ENCODE measurements at regions not wholly inside any gene's neighbourhood (a gene's known extent, or its start where the extent isn't known, plus 50 kb on each side); places are given as distances from the start of the nearest gene placed in this dataset.
"Not testable (repeated sequence)": the region's sequence is repeated elsewhere in the genome, so short reads cannot be mapped to it uniquely, and the experiment has no call there.

DNA sequence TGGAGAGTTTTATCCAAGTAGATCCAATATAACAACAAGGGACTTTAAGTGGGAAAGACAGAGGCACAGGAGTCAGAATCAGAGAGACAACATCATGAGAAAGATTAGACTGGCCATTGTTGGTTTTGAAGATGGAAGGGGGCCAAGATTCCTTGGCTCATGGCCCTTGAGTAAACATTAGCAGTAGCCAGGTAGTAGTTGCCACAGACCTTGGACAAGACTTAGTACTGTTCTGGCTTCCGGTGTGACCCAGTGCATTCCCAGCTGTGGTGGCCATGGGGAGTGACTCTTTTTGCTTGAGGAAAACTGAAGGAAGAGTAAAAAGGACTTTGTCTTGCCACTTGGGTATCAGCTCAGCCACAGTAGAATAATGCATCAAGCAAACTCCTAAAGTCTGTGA lies 462.2 kb upstream of the CPXCR1 start:
- Histone ChIP-seq H3K4me2 (no peak overlapping the region), H3K4me1 (ENCODE audit: low read depth, poor library complexity, severe bottlenecking) (no peaks in the 10 kb centered on the region), H3K36me3 (ENCODE audit: insufficient read depth) (no peaks in the 10 kb centered on the region), H3K4me3 (IDR thresholded peaks at IDR 0.05; ENCODE audit: insufficient read depth, low read depth, low read length) (no peak overlapping the region), H2AFZ (ENCODE audit: low read depth) (no peak overlapping the region), H3K27ac (no peak overlapping the region), H3K79me2 (ENCODE audit: insufficient read depth, low read depth) (no peaks in the 10 kb centered on the region), H3K27me3 (ENCODE audit: insufficient read depth, low read depth) (no peaks in the 10 kb centered on the region), H4K20me1 (ENCODE audit: insufficient read depth) (no peaks in the 10 kb centered on the region), H3K9ac (no peak overlapping the region)
- TF ChIP-seq, protein P1, sequence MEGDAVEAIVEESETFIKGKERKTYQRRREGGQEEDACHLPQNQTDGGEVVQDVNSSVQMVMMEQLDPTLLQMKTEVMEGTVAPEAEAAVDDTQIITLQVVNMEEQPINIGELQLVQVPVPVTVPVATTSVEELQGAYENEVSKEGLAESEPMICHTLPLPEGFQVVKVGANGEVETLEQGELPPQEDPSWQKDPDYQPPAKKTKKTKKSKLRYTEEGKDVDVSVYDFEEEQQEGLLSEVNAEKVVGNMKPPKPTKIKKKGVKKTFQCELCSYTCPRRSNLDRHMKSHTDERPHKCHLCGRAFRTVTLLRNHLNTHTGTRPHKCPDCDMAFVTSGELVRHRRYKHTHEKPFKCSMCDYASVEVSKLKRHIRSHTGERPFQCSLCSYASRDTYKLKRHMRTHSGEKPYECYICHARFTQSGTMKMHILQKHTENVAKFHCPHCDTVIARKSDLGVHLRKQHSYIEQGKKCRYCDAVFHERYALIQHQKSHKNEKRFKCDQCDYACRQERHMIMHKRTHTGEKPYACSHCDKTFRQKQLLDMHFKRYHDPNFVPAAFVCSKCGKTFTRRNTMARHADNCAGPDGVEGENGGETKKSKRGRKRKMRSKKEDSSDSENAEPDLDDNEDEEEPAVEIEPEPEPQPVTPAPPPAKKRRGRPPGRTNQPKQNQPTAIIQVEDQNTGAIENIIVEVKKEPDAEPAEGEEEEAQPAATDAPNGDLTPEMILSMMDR (conservative IDR thresholded peaks at IDR 0.05; ENCODE audit: low read depth, low read length), result no peak

- not testable (repeated sequence) for H3K4me1 ChIP-seq (ENCODE audit: low read depth, poor library complexity, severe bottlenecking); H4K20me1 ChIP-seq (ENCODE audit: insufficient read depth); H3K4me3 ChIP-seq (IDR thresholded peaks at IDR 0.05; ENCODE audit: insufficient read depth, low read depth, low read length); H3K4me2 ChIP-seq; H3K9ac ChIP-seq; H3K27ac ChIP-seq; H2AFZ ChIP-seq (ENCODE audit: low read depth); H3K27me3 ChIP-seq (ENCODE audit: insufficient read depth, low read depth); H3K79me2 ChIP-seq (ENCODE audit: insufficient read depth, low read depth); H3K36me3 ChIP-seq (ENCODE audit: insufficient read depth)
These were observed 433.1 kb upstream of the CPXCR1 start for GRCh38 chrX:88313972-88314371.

GRCh38 chrX:88325634-88326033 lies 421.4 kb upstream of the CPXCR1 start:
- H3K4me1 ChIP-seq (ENCODE audit: low read depth, poor library complexity, severe bottlenecking), result no peaks in the 10 kb centered on the region
- H2AFZ ChIP-seq (ENCODE audit: low read depth), result no peak overlapping the region
- H3K36me3 ChIP-seq (ENCODE audit: insufficient read depth), result no peaks in the 10 kb centered on the region
- H3K9ac ChIP-seq, result no peak overlapping the region
- no peak overlapping the region for H3K27ac ChIP-seq
- H3K79me2 ChIP-seq (ENCODE audit: insufficient read depth, low read depth), result no peaks in the 10 kb centered on the region
- TF ChIP-seq, protein P1 (conservative IDR thresholded peaks at IDR 0.05; ENCODE audit: low read depth, low read length), result no peak
- no peak overlapping the region for H3K4me2 ChIP-seq
- no peaks in the 10 kb centered on the region for H3K27me3 ChIP-seq (ENCODE audit: insufficient read depth, low read depth)
- H3K4me3 ChIP-seq (IDR thresholded peaks at IDR 0.05; ENCODE audit: insufficient read depth, low read depth, low read length), result no peak overlapping the region
- H4K20me1 ChIP-seq (ENCODE audit: insufficient read depth), result no peaks in the 10 kb centered on the region

DNA sequence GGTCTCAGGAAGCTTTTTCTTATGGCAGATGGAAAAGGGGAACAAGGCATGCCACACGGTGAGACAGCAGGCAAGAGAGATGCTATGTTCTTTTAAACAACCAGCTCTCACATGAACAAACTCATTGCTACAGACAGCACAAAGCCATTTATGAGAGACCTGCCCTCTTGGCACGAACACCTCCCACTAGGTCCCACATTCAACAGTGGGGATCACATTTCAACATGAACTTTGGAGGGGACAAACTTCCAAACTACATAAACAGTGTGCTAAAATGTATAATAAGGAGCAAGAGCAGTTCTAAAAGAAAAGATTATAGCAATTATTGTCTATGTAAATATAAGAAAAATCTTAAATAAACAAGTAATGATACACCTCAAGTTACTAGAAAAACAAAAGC lies 391.8 kb upstream of the CPXCR1 start:
- Histone ChIP-seq H3K27ac (no peak overlapping the region), H3K4me1 (ENCODE audit: low read depth, poor library complexity, severe bottlenecking) (no peaks in the 10 kb centered on the region), H3K27me3 (ENCODE audit: insufficient read depth, low read depth) (no peaks in the 10 kb centered on the region), H3K9ac (no peak overlapping the region), H3K4me2 (no peak overlapping the region), H3K36me3 (ENCODE audit: insufficient read depth) (no peaks in the 10 kb centered on the region), H2AFZ (ENCODE audit: low read depth) (no peak overlapping the region), H3K79me2 (ENCODE audit: insufficient read depth, low read depth) (no peaks in the 10 kb centered on the region), H3K4me3 (IDR thresholded peaks at IDR 0.05; ENCODE audit: insufficient read depth, low read depth, low read length) (no peak overlapping the region), H4K20me1 (ENCODE audit: insufficient read depth) (no peaks in the 10 kb centered on the region)
- TF ChIP-seq, protein P1 (conservative IDR thresholded peaks at IDR 0.05; ENCODE audit: low read depth, low read length), result no peak

GRCh38 chrX:88366314-88366713 lies 380.7 kb upstream of the CPXCR1 start:
- Histone ChIP-seq H3K36me3 (ENCODE audit: insufficient read depth) (no peaks in the 10 kb centered on the region), H3K27me3 (ENCODE audit: insufficient read depth, low read depth) (no peaks in the 10 kb centered on the region), H3K79me2 (ENCODE audit: insufficient read depth, low read depth) (no peaks in the 10 kb centered on the region), H4K20me1 (ENCODE audit: insufficient read depth) (no peaks in the 10 kb centered on the region), H3K4me1 (ENCODE audit: low read depth, poor library complexity, severe bottlenecking) (no peaks in the 10 kb centered on the region), H3K9ac (no peak overlapping the region), H3K4me3 (IDR thresholded peaks at IDR 0.05; ENCODE audit: insufficient read depth, low read depth, low read length) (no peak overlapping the region), H3K27ac (no peak overlapping the region), H3K4me2 (no peak overlapping the region), H2AFZ (ENCODE audit: low read depth) (no peak overlapping the region)
- TF ChIP-seq, protein P1 (conservative IDR thresholded peaks at IDR 0.05; ENCODE audit: low read depth, low read length), result no peak

Measured in KMS-11 (cell line).